AG04449 (cell line): ENCODE measurements at regions not wholly inside any gene's neighbourhood (a gene's known extent, or its start where the extent isn't known, plus 50 kb on each side); places are given as distances from the start of the nearest gene placed in this dataset.
"Not testable (repeated sequence)": the region's sequence is repeated elsewhere in the genome, so short reads cannot be mapped to it uniquely, and the experiment has no call there.

ENCODE experiments used
- CTCF ChIA-PET: fragments of 350-600 bp; formaldehyde crosslinking; extraction: SDS; loops from one replicate; lab custom pipeline; 2021; ENCODE audit warnings: antibody characterized with exemption; lab: Yijun Ruan, JAX
- POLR2A ChIA-PET: fragments of 400-600, 350-600 bp; formaldehyde crosslinking; extraction: SDS; loops from one replicate; lab custom pipeline; 2020; ENCODE audit warnings: antibody characterized with exemption, inconsistent platforms; lab: Yijun Ruan, JAX
- DNase-seq: peaks from one replicate; pipeline ENCODE4 v3.0.0-alpha.2; 2010; ENCODE audit warnings: low read depth, low spot score
- H3K4me3 ChIP-seq: 2 replicates; pipeline ENCODE4 v1.5.1; 2011; ENCODE audit warnings: low read depth, mild to moderate bottlenecking, control low read depth, low read length
- TF ChIP-seq, protein P1 (sequence below): IDR thresholded peaks from one replicate; pipeline ENCODE4 v1.5.1; 2011; ENCODE audit warnings: mild to moderate bottlenecking, moderate library complexity, low read length, control low read depth, inconsistent platforms; ENCODE audit not compliant: insufficient read depth; ENCODE audit errors: missing control alignments

DNA sequence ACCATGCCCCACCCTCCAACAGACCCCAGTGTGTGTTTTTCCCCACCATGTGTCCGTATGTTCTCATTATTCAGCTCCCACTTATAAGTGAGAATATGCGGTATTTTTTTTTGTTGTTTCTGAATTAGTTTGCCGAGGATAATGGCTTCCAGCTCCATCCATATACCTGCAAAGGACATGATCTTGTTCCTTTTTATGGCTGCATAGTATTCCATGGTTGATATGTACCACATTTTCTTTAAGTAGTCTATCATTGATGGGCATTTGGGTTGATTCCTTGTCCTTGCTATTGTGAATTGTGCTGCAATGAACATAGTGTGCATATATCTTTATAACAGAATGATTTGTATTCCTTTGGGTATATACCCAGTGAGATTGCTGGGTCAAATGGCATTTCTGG is 176.9 kb downstream of the UTRN start:
- CTCF ChIA-PET = no interaction called here

DNA sequence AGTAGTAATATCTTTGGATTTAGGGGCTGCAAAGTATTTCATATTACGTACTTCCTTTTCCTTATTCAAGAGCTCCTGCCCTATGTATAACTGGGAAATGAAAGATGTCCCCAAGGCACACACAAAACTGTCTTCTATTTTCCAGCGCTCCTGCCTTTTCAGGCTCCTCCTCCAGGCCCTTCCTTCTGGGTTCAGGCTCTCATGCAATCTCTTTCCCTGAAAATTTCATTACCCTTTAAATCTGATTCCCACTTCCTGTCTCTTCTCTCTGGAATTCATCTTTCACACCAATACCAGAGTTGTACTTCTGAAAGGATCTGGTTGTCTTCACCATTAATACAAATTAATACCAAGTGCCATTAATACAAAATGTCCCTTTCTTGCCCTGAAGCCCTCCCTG is 181.6 kb downstream of the UTRN start:
- DNase-seq = no peak
- POLR2A ChIA-PET = no interaction called here
- no peak overlapping the region for H3K4me3 ChIP-seq
- TF ChIP-seq, protein P1, sequence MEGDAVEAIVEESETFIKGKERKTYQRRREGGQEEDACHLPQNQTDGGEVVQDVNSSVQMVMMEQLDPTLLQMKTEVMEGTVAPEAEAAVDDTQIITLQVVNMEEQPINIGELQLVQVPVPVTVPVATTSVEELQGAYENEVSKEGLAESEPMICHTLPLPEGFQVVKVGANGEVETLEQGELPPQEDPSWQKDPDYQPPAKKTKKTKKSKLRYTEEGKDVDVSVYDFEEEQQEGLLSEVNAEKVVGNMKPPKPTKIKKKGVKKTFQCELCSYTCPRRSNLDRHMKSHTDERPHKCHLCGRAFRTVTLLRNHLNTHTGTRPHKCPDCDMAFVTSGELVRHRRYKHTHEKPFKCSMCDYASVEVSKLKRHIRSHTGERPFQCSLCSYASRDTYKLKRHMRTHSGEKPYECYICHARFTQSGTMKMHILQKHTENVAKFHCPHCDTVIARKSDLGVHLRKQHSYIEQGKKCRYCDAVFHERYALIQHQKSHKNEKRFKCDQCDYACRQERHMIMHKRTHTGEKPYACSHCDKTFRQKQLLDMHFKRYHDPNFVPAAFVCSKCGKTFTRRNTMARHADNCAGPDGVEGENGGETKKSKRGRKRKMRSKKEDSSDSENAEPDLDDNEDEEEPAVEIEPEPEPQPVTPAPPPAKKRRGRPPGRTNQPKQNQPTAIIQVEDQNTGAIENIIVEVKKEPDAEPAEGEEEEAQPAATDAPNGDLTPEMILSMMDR = no peak
- CTCF ChIA-PET = interaction anchor here (1.0 to 2.3 kb wide), 2 partner anchors 10 to 15 kb away, joined by 3 to 16 read pairs; no protein-coding TSS in a partner anchor

More for the DNA sequence above, 176.9 kb downstream of the UTRN start:
- no peak for DNase-seq
- H3K4me3 ChIP-seq = no peak overlapping the region
- TF ChIP-seq, protein P1 = no peak
- POLR2A ChIA-PET = no interaction called here

DNA sequence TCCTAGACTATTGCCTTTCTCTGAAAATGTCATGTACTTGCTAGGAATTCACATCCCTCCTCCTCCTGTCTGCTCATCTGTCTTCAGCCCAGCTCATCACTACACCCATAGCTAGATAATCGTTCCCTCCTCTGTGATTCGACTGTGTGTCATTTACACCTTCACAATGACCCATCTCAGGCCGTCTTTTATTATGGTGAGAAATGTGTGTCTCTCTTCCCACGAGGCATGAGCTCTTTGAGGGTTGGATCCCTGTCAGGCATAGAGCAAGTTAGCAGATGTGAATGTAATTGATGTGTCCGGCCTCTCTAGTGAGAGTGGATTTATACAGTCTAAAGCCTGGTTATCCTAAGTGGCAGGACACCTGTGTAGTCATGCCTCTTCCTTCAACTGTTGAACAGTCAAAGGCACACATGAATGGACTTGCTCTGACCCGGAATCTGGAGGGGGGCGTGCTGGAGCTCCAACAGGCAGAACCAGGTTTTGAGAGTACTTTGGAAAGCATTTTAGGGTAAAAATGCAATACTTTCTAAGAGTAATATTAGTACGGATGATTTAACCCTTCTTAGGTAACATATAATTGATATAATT is 182.1 kb downstream of the UTRN start:
- TF ChIP-seq, protein P1 = no peak
- no peak for DNase-seq
- ChIA-PET CTCF (interaction anchor here (0.8 to 2.3 kb wide), 3 partner anchors 10 to 15 kb away, joined by 3 to 16 read pairs (median 3); no protein-coding TSS in a partner anchor), POLR2A (no interaction called here)
- H3K4me3 ChIP-seq = no peak overlapping the region

DNA sequence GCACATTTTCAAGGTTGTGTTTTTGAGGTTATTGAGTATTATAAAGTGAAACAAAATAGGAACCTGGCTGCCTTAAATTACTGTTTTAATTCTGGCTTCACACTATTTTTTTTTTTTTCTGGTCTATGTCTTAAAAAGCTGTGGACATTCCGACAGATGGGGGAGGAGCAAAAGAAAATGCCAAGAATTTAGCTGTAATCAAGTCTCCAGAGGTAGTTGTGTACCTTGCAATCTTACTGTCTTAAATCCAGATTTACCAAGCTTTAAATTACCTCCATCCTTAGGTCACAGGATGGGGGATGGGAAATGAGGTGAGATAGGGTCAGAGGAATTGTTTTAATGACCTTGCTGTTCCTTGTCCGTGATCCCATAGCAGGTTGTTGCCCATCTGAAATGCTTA is 182.8 kb downstream of the UTRN start:
- POLR2A ChIA-PET = no interaction called here
- CTCF ChIA-PET = interaction anchor here (0.8 to 2.3 kb wide), 2 partner anchors 9 to 14 kb away, joined by 3 to 16 read pairs; no protein-coding TSS in a partner anchor
- H3K4me3 ChIP-seq = no peak overlapping the region
- DNase-seq = no peak
- TF ChIP-seq, protein P1 = no peak

DNA sequence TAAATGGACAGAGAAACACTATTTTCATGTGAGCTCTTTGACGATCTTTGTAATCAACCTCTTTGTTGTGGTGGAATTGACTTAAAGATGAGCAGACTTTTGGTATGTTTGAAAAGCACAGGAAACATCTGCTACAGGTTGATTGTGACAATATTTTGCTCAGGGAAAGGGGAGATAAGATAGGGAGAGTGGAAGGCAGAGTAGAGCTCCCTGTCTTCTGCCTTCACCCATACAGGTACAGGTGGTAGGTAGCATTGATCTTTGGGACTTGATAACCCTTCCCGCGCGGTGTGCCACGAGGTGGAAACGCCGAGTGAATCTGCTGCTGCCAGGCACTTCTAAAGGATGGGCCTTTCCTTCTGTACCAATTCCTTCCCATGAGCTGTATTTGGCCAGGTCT is 183.6 kb downstream of the UTRN start:
- ChIA-PET CTCF (interaction anchor here (2.3 kb wide), 1 partner anchor 13 kb away, joined by 16 read pairs; no protein-coding TSS in a partner anchor), POLR2A (no interaction called here)
- TF ChIP-seq, protein P1 = no peak
- H3K4me3 ChIP-seq = no peak overlapping the region
- no peak for DNase-seq

DNA sequence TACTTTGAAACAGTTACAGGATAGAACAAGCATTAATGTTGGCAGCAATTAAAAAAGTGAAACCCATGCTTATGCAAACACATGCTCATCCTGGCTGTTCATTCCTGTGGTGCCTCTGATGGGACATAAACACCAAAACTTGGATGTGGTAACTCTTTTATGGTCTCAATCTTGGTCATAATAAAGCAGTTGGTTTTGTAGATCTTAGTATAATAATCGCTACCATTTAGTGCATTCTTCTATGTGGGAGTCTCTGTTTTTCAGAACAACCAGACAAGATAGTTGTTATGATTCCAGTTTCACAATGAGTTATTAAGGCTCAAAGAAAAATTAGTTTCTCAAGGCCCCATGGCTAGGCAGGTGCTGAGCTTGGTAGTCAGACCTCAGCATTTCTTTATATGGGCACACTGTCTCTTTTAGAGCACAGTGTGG is 184.0 kb downstream of the UTRN start:
- ChIA-PET POLR2A (no interaction called here), CTCF (interaction anchor here (2.3 kb wide), 1 partner anchor 13 kb away, joined by 16 read pairs; no protein-coding TSS in a partner anchor)
- TF ChIP-seq, protein P1 = no peak
- H3K4me3 ChIP-seq = no peak overlapping the region
- peak; percentile 46 for DNase-seq

DNA sequence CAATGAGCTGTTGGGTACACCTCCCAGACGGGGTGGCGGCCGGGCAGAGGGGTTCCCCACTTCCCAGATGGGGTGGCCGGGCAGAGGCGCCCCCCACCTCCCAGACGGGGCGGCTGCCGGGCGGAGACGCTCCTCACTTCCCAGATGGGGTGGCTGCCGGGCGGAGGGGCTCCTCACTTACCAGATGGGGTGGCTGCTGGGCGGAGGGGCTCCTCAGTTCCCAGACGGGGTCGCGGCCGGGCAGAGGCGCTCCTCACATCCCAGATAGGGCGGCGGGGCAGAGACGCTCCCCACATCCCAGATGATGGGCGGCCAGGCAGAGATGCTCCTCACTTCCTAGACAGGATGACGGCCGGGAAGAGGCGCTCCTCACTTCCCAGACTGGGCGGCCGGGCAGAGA is 185.1 kb downstream of the UTRN start:
- DNase-seq, CTCF ChIA-PET, POLR2A ChIA-PET, H3K4me3 ChIP-seq: not testable (repeated sequence)
